ENCODE measurements at regions not wholly inside any gene's neighbourhood (a gene's known extent, or its start where the extent isn't known, plus 50 kb on each side); places are given as distances from the start of the nearest gene placed in this dataset.
A peak's percentile ranks its signal among the peaks of the same experiment; 100 is the strongest.

DNA sequence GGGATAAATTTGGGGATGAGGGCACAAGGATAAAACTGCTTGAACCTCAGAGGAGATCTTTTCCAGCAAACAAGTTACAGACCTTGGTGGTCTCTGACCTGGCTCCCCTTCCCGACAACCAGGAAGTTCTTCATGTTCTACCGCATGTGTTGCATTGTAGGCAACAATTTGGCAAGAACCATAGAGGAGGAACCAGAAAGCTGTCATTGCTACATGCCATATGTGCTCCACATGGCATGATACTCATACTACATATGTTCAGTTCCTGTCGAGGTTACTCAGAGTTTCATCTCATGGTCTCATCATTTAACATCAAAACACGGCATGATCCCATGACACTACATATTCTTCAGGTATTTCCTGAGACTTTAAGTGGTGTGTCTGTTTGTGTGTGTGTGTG lies 235.9 kb downstream of the OR13H1 start:
- FAIRE-seq, result no peak

DNA sequence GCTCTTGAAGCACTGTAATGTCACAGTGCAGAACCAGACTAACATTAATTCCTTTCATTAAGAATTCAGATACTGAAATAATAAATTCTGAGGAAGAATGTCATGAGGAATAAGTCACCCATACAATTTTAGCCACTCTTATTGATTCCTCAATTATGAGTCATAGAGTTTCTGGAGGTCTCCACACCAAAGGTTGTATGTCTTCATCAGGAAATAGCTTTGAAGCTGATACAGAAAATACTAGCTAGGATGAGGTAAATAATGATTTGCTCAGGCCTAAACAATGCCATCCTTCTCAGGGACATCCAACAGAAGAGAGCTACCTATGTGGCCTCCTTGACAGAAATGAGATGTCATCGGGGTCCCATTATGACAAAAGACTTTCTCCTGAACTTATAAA lies 238.8 kb downstream of the OR13H1 start:
- FAIRE-seq, result no peak

DNA sequence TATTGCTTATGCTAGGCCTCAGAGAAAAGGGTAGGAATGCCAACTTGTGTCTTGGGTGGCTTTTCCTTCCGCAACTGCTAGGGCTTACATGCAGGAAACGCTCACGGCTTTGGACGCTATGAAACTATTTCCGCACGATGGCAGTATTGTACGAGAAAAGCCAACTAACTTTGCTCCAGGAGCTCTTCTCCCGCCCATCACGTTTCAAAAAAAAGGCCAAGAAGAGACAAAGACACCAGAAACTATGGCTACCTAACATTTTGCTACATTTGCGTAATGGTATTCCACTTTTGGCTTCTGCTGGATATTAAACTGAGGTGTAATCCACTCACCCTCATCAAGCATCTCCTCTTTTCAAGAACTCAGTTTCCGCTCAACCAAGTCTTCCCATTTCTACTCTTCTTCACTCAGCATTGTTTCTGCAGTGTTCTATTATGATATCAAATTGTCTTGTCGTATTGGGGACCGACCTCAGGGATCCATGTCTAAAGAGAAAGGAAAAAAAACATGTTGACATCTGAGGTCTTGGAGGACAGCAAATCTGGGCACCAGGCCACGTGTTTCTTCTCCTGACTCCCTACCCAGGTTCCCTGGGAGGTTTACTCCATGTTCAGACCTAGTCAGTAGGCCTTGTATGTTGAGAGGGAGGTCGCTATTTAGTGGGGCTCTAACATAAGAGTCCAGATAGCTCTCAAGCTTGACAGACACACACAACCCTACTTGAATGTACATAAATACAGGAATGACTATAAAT lies 239.4 kb upstream of the STK26 start:
- peak; percentile 87 for FAIRE-seq

DNA sequence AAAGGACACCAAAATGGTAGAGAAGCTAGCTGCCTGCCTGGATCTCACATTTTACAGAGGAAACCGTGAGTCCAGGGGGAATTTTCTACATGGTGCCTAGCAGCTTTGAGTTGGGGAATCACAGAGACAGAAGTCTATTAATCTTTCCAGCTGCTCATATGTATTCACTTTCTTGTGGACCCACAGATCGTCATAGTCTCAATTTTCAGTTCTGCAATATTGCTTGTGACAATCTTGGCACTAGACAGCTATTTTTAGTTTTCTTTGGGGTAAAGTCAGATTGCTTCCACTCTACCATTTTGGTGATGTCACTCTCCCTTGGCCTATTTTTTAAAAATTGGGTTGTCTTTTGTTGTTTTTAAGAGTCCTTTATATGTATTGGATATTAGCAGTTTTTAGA lies 233.4 kb upstream of the STK26 start:
- no peak for FAIRE-seq

DNA sequence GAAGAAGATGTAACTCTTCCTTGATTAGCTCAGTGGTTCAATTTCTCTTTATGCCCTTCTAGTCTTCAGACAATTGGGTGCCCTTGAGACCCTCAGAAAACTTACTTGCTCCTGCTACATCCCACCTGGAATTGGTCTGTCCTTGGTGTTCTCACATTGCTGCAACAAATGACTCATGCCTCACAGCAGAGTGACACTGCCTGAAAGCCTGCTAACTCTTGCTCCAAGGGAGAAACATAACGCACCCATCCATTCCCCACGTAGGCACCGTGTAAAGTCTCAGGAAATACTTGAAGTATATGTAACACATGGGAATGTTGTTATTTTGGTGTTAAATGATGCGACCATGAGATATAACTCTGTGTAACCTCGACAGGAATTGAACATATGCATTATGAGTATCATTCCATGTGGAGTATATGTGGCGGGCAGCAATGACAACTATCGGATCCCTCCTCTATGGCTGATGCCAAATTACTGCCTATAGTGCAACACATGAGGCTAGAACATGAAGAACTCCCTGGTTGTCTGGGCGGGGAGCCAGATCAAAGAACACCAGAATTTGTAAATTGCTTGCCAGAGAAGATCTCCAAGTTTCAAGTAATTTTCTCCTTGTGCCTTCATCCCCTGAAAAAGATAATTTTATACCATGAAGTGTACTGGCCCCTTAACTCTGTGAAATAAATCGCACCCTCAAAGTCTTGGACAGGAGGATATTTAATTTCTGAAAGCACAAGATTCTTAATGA lies 231.3 kb upstream of the STK26 start:
- FAIRE-seq, result no peak

DNA sequence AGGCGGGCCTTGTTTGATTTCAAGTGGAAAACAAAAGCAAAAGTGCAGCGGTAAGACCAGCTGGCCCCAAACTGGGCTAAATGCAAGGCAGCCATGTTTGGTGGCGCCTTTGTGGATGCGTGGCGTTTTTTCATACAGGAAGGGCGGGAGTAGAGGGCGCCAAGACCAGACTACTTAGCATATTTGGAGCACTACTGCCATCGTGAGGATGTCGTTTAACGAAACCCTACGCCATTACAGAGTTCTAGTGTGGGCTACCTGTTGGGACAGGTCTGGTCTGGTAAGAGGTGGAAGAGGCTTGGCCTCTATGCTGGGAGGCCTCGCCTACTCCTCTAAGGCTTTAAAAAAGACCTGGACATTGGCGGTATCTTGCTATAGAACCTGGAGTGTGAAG lies 230.7 kb upstream of the STK26 start:
- FAIRE-seq, result peak; percentile 51

DNA sequence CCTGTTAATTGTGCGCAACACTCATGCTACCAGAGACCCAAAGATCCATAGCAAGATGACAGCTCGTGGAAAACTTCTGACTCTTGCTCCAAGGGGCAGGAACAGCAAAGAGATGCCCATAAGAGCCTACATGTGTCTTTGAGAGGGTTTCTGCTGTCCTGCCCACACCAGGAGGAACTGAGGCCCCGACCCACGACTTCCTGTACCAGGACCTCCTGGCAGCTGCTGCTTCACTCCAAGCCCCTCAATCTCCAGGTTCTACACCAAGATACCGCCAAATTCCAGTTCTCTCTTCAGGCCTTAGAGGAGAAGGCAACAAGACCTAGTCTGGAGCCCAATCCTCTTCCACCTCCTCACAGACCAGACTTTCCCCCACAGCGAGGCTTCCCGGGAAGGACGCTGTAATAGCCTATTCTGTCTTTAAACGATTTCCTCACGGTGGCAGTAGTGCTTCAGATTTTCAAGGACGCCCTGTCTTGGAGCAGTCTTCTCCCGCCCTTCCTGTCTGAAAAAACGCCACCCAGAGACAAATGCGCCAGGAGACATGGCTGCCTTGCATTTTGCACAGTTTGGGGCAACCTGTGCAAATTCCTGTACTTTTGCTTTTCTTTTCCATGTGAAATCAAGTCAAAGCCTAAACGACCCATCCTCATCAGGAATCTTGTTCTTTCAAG lies 230.2 kb upstream of the STK26 start:
- FAIRE-seq, result peak; percentile 46

DNA sequence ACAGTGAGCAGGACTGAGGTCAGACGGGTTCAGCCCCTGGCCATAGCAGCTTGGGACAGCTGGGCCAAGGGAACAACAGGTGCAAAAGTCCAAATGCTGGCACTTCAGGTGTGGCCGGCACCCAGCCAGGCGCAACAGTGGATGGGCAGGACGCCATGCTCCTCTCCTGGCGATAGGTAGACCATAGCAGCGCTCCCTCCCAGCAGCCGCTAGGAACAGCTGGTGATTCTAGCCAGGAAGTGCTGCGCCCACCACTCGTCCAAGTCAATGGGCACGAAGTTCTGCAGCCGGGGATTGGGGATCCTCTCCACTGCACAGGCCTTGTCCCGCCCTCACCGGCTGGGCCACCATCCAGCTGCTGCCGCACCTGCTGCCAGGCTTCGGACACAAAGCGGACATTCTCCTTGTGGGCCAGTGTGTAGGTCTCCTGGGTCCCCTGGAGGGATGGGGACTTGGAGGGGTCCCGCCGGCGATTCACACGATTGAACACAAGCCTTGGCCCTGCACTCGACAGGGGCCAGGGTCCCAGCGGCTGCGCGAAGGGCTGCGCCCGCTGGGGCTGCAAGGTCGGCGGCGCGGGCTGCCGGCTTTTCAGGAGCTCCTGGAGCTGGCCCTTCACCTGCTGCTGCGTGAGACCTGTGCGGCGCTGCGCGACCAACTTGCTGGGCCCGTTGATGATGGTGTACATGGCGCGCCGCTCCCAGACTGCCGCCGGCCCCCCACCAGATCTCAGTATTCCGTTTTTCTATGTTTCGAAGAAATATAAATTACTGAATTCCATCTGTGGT lies 227.5 kb upstream of the STK26 start:
- no peak for FAIRE-seq

DNA sequence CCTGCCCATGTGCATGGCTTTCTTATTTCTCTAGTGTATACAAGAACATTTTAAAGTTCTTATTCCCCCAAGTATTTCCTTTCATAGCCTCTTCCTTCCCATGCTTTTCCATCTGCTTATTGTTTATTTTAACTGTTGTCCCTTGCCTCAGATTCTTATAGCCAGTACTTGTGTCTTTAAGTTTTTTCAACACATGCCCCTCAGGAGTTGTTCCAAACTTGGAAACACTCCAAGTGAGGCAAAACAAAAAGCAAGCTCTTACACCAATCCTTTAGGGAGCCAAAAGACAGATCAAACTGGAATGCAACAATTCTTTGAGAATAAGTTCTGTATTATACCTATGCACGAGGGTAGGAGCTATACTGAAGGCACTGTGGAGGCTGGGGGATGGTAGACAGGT lies 222.0 kb upstream of the STK26 start:
- FAIRE-seq, result no peak

DNA sequence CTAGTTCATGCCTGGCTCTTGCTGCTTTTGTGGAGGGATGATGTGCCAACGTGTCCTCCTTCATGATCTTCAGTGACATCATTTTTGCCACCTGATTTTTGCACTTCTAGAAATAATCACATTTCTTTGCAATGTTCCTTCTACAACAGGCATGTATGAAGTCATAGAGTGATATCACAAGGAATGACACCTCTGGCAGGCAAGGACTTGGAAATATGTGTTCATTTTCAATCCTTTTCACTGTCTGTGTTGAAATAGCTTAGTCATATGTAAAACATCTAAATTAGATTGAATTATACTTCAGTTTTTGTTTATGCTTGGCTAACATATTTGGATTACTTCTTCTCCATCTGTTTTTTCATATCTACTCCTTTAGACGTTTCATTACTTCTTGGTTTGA lies 221.2 kb upstream of the STK26 start:
- no peak for FAIRE-seq

DNA sequence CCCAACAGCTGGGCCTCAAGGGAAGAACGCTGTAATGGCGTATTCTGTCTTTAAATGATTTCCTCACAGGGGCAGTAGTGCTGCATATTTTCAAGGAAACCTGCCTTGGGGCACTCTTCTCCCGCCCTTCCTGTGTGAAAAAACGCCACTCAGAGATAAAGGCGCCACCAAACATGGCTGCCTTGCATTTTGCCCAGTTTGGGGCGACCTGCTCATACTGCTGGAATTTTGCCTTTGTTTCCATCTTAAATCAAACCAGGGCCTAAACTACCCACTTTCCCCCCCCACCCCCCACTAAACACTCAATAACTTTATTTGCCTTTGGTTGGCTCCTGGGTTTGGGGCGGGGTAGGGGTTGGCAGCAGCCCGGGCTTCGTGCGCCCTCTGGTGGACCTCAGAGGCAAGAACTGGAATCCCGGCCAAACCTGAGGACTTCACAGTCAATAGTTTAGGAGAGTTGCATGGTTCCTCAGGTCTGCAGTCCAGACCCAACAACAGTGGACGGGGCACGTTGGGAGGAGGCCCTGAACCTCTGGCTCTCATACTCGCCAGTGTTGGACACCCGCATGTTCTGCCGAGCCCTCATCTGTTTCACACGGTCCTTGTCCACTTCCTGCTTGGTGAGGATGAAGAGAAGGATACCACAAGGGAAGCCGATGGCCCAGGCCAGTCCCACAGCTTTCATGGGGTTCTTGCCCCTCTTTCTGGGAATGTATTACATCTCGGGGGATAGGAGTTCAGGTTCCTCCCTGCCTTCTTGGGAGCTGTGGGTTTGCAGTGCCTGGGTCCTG lies 220.1 kb upstream of the STK26 start:
- FAIRE-seq, result no peak

DNA sequence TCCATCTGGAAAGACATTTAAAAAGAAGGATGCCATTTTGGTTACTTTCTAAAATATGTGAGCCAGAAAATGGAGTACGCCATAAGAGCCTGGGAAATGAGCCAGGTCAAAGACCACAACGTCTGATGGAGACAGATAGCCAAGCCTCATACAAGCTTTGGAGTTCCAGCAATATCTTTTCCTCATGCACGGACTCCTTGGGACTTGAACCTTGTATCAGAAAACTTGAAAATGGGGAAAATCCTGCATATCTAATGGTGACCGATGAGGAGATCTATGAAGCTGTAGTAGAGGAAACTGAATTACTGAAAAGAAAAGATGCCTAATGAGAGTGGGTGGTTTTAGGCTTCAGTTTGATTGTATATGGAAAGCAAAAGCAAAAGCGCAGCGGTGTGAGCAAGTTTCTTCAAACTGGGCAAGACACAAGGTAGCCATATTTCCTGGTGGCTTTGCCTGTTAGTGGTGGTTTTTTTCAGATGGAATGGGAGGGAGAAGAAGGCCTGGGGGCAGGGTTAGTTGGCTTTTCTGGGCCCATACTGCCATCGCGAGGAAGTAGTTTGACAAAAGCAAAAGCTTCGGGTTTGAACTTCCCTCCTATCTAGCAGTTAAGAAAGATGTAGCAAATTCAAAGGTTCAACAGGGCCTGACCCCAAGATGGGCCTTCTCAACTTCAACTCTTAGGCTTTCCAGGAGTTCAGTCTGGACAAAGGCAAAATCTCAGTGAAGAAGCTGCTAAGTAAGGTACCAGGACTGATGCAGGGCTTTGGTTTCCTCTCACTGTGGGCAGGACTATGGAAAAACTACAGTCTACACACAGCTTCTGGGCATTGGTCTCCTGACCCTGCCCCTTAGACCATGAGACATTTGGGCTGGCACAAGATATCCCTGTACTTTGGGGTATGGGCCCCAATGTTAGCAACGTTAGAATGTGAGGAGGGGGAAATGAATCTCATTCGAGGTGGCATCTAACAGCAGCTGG lies 210.0 kb upstream of the STK26 start:
- peak; percentile 80 for FAIRE-seq

DNA sequence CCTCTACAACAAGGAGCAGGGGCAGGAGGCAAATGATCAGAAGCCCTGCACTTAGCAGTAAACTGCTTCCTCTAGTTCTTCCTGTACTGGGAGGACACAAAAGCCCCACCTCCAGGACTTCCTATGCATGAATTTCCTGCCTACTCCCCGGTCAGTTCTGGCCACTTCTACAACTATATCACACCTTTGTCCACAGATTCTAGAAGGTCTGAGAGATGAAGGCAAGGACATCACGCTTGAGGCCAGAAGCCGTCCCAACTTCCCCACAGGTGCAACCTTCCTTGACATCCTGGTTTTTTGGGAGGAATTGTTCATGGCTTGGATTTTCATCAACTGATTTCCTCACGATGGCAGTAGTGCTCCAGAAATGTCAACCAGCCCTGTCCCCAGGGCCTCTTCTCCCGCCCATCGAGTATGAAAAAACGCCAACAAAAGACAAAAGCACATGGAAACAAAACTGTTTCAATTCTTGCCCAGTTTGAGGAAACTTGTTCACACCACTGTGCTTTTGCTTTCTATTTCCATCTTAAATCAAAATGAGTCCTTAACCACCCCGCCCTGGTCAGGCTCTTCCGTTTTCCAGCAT lies 206.5 kb upstream of the STK26 start:
- FAIRE-seq, result no peak

DNA sequence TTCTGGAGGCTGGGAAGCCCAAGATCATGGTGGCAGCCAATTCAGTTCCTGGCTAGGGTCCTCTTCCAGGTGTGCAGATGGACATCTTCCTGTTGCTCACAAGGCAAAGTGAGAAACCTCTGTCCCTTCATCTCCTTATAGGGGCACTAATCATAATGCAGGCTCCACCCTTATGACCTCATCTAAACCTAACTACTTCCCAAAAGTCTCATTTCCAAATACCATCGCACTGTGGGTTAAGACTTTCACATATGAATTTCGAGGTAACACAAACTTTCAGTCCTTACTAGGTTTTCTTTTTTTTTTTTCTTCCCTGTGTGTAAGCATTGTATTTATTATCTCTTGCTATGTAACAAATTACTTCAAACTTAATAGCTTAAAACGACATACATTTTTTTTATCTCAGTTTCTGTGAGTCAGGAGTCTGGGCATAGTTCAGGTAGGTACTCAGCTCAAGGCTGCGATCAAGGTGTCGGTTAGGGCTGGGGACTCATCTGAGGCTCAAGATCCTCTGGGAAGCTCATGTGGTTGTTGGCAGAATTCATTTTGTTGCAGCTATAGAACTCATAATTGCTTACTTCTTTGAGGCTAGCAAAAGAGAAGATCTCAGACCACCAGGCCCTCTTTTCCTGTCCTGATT lies 204.7 kb upstream of the STK26 start:
- FAIRE-seq, result no peak

DNA sequence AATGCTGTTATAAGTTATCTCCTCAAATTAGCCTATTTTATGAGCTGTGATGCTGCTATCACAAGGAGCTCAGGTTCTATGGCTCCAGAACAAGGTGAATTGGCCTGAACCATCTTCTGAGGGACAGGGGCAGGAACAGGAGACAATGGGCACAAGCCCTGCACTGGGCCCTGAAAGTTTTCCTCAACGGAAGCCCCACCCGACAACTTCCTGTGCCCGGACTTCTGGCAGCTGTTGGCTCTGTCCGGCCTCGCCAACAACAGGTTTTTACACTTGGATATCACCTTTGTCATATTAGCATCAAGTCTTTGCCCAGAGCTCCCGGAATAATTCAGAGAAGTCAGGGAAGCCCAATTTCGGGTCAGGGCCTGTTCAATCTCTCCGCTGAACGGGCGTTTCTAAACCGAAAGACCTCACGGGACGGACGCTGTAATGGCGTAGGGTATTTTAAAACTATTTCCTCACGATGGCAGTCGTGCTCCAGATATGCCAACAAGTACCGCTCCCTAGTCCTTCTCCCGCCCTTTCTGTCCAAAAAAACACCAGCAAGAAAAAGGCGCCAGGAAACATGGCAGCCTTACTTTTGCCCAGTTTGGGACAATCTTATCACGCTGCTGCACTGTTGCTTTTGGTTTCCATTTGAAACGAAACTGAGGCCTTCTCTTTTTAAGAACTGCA lies 201.0 kb upstream of the STK26 start:
- peak; percentile 35 for FAIRE-seq

DNA sequence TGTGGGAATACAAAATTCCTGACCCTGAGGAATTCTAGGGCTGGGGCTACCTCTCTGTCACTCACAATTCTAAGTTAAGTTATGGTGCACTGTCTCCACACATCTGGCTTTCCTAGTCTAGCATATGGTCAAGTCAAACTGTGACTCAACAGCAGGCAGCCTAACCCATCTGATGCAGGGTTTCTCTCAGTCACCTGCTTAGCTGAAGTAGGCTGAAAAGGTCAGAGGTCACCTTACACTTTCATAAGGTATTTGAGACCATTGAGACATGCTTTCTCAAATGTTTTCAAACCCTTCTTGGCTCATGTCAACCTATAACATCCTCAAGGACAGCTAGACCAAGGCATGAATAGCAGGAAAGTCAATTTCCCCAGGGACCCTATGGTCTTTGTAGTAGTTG lies 196.5 kb upstream of the STK26 start:
- FAIRE-seq, result no peak

DNA sequence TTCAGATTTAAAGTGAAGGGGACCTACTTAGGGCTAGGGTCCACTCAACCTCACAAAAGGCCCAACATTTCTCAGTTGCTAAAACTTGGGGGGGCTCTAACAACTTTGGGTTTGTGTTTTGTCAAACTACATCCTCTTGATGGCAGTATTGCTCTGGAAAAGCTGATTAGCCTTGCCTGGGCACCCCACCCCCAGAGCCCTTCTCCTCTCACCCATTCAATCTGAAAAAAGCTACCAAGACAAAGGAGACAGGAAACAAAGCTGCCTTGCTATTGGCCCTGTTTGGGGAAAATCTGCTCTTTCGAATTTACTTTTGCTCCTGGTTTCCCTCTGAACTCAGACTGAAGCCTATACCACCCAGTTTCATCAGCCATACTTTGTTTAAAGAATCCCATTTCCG lies 195.2 kb upstream of the STK26 start:
- no peak for FAIRE-seq

DNA sequence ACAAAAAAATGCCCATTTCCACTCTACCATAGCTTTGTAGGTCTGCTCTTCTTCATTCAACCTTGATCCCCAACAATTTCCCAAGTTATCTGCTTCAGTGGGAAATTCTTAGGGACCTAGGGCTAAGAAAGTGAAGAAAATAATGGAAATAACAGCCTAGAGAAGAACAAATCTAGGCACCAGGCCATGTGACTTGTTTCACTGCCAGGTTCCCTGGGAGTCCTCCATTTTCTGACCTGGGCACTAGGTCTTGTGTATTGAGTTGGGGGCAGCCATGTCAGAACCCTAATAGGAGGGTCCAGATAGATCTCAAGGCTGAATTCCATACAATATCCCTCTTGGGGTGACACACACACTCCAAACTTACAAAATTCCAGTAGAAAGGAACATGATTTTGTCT lies 194.6 kb upstream of the STK26 start:
- FAIRE-seq, result no peak

DNA sequence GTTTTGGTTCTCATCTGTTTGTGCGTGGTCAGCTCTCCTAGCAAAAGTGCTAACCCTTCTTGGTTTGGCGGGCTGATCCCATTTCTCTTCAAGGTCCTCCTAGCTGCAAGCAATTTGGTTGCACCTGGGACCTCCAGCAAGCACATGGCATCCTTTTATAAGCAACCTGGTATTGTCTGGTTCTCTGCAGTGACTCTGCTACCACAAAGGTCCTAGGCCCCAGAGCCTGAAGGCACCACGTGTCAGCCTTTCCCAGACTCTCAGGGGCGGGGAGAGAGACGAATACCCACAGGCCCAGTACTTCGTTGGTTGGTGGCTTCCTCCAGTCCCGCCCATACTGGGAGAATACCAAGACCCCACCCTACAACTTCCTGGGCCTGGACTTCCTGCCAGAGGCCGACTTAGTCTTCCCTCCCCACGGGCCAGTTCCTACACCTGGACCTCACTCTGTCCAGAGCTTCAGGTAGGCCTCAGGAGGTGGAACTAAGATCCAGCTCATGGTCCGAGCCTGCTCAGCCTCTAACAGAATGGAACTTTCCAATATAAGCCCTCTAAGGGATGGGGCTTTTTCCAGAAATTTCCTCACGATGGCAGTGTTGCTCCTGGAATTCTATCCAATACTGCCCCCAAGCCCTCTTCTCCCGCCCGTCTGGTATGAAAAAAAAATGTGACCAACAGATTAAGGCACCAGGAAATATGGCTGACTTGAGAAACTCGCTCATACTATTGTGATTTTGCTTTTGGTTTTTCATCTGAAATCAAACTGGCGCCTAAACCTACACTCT lies 192.5 kb upstream of the STK26 start:
- FAIRE-seq, result no peak
